ENCODE measurements at regions not wholly inside any gene's neighbourhood (a gene's known extent, or its start where the extent isn't known, plus 50 kb on each side); places are given as distances from the start of the nearest gene placed in this dataset.
"Not testable (repeated sequence)": the region's sequence is repeated elsewhere in the genome, so short reads cannot be mapped to it uniquely, and the experiment has no call there.

DNA sequence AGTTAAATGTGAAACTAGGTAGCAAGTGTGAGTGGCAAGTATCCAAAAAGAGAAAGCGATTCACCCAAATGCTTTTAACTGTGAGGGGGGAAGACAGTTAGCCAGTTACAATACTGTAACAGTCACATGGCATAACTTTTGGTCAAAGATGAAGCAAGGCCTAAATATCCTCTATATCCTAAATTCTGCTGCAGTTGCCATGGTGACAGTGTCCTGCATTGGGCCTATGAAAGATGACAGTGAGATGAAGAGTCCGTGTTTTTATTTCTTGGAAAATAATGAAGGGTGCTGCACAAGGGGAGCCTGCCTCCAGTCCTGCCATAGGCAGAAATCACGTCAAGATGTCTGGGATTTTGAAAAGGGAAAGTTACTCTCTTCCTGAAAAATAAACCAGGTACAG is 534.6 kb downstream of the NTRK2 start:
- no peak for DNase-seq (ENCODE audit: low spot score)

DNA sequence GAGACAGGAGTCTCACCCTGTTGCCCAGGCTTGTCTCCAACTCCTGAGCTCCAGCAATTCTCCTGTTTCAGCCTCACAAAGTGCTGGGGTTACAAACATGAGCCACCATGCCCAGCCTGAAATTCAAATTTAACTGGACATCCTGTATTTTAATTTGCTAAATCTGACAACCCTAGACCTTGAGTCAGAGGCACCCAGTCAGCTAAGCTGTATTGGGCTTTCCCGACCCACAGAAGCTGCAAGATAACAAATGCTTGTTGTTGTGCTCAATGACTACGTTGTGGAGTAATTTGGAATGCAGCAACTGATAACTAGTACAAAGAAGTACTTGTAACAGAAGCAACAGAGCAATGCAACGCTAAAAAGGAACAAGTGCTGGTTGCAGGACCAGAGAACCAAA is 533.1 kb downstream of the NTRK2 start:
- peak; percentile 79 for DNase-seq (ENCODE audit: low spot score)

DNA sequence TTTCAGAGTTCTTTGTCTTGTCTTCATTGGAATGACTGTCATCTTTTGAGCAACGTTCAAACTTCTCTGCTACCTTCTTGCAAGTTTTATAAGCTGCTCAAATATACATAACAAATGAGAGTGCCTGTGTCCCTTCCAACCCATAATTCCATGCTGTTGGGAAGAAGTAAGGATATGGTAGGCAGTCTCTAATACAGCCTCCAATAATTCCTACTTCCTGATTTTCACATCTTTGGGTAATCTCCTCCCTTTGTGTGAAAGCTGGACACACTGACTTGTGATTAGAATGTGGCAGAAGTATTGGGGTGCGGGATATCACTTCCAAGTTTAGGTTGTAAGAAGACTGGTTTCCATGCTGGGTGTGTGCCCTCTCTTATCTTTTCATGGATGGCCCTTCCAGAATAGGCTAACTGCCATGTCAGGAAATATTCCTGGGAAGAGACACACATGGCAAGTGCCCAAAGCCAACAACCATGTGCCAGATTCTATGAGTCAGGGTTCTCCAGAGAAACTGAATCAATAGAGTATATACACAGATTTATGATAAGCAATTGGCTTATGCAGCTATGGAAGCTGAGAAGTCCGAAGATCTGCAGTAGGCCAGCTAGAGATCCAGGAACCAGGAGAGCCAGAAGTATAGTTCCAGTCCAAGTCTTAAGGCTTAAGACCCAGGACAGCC is 531.3 kb downstream of the NTRK2 start:
- DNase-seq (ENCODE audit: low spot score) = peak; percentile 63

DNA sequence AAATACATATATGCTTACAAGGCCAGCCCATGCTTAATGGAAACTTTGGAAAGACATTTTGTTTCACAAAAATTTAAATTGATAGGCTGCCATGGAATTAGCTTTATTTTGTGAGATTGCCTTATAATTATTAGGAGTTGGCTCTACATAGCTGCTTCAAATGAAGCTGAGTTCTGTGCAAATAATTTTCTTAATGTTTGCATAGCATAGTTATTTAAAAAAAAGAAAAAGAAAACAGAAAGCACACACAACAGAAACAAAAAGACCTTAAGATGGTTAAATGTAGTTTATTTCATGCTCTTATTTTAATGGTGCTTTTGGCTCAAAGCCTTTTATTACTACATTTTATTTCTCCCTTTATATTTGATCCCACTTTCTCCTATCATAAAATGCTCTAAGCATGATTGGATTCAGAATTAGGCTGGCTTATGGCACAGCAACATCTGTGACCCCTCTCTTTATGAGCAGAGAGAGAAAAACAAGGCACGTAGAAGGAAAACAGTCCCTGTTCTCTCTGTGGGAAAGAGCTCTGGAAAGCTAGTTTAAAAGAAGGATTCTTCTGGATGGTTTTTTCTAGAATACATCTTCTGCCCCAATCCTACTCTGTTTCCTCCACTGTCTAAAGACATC is 530.5 kb downstream of the NTRK2 start:
- no peak for DNase-seq (ENCODE audit: low spot score)

DNA sequence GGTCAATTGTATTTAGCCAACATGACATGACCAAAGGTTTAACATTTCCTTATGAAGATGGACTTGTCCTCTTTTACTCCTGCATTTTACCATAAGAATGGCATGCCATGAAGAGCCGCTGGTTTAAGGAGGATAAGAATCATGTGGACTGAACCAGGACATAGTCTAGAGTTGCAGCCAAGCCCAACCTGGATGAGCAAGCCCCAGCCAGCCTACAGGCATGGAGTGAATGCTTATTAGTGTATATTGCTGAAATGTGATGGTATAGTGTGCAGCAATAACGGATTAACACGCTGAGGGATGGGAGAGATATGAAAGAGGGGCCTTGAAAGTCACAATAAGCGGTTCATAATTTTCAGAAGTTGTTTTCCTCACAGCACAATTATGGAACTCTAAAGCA is 523.2 kb downstream of the NTRK2 start:
- no peak for DNase-seq (ENCODE audit: low spot score)

DNA sequence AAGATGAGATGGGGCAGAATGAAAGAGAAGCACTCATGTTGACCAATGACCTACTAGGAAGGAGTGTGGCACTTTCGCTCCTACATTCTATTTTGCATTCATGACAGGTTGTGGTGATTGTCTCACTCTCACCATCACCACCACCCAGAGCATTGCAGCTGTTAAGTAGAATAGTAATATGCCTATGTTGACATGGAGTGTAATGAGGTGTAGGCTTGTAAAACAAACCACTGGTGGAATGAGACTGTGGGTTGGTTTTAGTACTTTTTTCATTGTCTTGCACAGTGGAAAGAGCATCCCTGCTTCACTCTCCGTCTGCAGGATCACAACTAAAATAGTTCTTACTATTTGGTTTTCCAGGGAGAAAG is 516.7 kb downstream of the NTRK2 start:
- no peak for DNase-seq (ENCODE audit: low spot score)

DNA sequence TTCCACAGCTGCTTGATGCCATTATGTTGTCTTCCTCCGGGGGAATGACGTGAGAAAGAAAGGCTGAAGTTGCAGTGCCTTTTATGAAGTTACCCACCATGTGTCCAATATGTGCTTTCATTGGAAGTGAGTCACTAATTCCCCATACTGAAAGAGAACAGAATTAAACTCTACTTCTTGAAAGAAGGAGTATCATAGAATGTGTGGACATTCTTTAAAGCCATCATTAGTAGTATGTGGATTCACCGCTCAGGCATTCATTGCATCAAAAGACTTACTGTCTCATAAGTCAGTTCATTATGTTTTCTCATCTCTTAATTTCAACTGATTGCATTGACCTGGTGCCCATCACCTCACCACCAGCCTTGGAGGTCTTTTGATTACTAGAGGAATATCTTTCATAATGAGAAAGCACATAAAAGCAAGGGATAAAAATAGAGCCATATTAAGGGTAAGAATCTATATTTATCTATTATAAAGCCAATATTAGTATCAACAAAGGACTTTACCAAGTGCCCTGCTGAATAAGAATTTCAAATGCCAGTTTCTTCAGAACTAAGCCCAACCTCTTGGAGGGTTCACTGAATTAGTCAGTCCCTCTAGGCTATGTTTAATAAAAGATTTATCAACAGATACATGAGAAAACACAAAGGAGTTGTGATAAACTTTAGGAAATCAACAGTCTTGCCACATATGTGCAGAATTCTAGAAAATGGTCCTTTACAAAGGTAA is 516.1 kb downstream of the NTRK2 start:
- peak; percentile 73 for DNase-seq (ENCODE audit: low spot score)

DNA sequence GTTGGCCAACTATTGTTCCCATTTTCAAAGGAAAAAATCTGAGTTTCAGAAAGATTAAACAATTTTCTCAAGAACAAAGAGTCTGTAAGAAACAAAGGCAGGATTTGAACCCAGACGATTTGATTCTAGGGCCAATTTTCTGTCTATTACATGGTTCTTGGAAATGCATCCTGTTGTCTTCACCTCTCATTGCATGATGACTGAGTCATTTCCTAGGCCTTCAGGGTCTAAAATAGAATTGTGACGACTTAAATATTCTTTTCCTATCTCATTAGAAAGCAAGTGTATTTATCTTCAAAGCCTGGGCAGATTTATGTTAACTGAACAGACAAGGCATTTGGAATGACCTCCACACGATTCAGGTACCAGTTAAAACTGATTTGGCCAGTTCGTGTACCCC is 512.9 kb downstream of the NTRK2 start:
- no peak for DNase-seq (ENCODE audit: low spot score)

DNA sequence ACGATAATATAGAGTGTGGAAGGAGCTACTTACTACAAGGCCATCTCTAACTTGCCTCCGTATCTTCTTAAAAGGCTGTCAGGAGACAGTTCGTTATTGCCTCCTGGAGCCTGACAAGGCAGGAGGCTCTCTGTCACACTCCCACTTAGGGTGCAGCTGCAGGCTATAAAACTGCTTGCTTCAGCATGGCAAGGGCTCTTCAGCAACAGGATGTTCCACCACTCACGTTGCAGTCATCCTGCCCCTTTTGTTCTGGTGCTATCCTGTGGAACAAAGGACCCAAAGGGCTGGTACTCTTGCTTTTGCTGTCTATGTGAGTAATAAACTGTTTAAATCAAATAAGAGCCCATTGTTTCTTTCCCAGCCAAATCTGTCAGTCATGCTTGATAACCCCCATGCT is 508.9 kb downstream of the NTRK2 start:
- DNase-seq (ENCODE audit: low spot score) = peak; percentile 24

DNA sequence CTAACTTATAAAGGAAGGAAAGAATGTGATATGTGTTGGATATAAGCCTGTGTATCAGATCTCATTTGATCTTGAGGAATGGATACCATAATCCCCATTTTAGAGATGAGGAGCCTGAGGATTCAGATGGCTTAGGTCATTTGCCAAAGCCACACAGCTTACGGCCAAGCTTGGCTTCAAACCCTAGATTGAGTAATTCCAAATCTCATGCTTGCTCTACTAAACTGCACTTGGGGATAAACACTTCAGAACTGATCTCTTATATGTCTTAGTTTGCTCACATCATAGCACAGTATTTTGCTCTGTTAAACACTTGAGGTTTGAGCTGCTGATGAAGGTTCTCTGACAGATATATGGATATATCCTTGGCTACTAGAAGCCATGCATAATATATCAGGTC is 504.4 kb downstream of the NTRK2 start:
- no peak for DNase-seq (ENCODE audit: low spot score)

DNA sequence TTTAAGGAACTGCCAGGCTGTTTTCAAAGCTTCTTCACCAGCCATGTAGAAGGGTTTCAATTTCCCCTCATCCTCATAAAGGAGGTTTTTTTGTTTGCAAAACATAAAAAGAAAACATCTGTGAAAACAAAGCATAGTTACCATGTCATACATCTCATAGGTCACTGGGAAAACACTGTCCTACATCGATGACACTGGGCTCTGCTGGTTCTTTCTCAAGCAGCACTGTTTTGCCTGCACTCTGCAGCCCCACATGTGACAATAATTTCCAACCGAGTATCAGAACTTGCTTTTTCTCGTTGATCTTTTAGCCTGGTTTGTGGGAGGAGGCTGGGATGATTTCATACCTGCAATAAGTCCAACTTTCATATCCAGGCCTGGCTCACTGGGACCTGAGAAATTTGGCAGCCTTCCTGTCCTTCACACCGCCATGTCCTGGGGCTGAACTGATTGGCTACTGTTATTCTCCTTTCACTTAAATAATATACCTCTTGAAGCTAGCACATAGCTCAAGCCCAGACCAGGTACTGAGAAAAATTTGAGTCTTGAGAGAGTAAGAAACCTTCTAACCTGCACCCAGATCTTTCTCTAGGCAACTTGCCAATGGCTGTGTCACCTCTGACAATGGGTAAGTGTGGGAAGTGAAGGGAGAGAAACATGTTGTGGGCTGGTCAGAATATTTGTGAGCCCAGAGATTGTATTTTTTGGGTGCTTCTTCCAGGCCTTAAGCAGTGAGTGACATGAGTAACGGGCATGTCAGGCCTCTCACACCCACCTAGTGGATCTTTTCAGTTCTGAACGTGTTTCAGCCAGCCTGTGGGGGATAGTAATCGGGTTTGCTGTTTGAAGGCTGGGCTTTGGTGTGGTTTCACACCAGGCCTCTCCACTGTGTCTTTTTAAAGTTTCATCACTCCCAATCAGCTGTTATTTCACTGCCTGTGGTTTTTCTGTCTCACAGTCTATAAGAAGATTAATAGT is 502.8 kb downstream of the NTRK2 start:
- DNase-seq (ENCODE audit: low spot score) = peak; percentile 6

DNA sequence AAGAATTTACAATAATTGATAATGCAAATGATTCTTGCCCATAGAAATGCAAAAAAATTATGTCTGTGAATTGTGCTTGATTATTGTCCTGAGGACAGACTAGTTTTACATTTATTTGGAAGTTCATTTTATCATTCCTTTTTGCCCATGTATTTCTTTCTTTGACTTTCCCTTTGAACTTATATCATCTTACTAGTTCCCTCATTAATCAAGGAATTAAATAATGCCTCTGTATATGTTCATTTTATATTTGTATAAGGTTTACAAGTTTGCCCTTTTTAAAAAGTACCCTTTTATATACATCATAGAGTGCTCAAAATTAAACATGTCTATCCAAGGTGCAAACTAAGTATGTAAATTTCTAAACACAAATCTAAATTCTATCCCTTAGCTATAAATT is 501.6 kb downstream of the NTRK2 start:
- DNase-seq (ENCODE audit: low spot score) = no peak

DNA sequence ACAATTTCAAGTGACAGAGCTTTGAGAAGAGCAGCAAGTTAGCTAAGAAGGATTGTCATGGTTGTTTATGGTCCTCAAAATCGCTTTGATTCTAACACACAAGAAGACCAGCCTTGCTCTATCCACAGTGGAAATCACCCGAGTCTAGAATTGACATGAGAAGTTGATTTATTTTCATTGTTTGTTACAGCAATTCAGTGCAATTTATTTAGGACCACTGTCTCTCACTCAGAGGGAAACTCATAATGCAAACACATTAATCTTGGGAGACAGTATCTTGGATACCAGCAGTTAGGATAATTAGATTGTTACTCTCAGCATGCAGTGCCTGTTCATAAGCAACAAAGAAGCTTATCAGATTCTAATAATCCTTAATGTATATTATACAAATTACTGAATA is 498.9 kb downstream of the NTRK2 start:
- no peak for DNase-seq (ENCODE audit: low spot score)

DNA sequence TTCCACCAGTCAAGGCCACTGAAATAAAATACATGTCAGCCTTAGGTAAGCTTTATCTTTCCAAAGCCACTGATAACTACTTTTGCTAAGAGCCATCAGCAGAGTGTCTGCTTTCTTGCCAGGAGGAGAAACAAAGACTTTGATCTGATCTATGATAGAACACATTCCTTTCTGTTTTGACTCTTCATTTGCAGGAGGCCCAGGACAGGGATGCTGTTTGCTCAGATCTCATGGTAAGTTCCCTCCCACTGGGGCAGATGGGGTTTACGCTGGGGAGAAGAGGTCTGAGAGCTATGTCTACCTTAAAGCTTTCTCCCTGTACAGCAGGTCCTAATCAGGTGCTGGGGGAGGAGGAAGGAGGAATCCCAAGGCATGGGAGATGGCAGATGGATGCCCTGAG is 497.6 kb downstream of the NTRK2 start:
- no peak for DNase-seq (ENCODE audit: low spot score)

DNA sequence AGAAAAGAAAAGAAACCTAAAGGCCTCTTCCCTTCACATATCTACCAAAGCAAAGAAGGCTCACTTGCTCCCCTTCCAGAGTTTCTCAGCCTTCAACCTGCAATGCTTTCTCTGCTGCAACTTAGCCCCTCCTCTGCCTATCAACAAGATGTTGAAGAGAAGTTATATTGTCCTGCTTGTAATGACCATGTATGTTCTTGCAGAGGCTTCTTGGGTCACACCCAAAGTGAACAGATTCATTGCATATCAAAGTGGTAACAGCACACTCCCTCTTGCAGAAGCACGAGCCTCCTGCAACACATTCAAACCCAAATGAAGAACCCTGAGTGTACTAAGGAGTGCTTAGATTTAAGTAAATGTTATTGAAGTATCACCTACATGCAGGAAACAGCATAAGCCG is 494.3 kb downstream of the NTRK2 start:
- DNase-seq (ENCODE audit: low spot score) = no peak

DNA sequence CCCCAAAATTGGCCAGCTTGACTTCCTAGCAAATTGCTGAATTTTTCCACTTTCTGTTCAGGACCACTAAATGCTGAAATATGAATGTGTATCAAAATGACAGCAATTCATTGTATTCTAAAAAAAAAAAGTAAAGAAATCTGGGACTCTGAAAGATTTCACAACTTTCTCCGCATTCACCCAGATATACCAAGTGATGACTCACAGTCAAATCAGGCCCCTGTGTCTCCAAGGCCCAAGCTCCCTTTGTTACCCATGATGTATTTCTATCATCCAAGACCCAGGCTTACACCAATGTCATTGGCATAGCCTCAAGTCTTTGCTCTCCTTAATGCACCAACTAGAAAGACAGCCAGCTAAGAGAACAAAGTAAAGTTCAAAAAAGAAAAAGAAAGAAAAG is 493.9 kb downstream of the NTRK2 start:
- no peak for DNase-seq (ENCODE audit: low spot score)

DNA sequence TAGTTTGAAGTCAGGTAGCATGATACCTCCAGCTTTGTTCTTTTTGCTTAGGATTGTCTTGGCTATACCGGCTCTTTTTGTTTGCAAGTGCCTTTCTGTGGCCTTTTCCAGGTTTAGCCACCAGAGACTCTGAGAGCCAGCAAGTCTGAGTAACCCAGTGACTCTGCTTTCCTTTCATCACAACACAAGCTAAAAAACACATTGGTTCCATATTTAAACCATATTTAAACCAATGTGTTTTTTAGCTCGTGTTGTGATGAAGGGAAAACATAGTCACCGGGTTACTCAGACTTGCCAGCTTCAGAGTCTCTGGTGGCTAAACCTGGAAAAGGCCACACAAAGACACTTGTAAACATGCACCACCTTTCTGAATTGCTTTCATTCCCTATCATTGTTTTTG is 493.3 kb downstream of the NTRK2 start:
- DNase-seq (ENCODE audit: low spot score) = no peak

DNA sequence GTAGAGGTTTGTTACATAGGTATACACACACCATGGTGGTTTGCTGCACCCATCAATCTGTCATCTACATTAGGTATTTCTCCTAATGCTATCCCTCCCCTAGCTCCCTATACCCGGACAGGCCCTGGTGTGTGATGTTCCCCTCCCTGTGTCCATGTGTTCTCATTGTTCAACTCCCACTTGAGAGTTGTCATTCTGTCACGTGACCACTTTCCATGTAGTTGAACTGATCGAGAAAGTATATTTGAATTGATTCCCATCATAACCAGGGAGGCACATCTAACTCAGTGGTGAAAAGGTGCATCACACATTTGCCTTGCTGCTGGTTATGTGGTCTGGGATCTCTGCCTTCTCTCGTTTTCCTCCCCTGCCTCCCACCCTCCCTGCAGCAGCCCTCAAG is 491.4 kb downstream of the NTRK2 start:
- DNase-seq (ENCODE audit: low spot score) = not testable (repeated sequence)

DNA sequence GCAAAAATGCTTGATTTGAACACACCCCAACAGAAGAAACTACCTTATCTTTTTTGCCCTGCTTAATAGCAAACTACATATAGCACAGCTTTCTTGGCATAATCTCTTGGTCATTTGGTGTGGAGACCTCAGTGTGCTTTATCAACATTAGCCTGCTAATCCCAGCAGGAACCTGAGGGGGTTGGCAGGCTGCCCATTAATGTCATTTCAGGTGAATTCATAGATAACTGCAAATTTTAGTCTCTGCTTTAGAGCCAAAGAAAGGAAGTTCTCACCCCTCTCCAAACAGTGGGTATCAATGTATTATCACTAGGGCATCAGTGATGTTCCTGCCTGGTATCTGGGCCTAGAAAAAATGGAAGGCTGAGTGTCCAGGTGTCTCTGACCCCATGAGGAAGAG is 489.0 kb downstream of the NTRK2 start:
- DNase-seq (ENCODE audit: low spot score) = no peak

DNA sequence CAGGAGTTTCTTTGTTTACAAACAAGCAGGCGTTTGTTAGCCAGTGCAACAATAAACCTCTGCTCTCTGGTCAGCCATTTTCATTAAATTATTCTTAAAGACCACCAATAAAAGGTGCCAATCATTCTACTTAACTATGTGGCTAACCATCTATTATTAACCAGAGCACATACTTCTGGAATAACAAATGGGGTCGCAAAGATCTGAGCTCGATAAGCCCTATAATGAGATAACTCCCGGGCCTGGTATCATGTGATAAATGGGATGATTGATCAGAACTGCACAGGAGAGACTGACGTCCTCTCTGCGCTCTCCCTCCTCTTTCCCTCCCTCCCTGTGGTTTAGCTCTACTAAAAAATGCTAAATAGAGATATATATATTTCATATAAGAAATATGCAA is 488.2 kb downstream of the NTRK2 start:
- no peak for DNase-seq (ENCODE audit: low spot score)

DNA sequence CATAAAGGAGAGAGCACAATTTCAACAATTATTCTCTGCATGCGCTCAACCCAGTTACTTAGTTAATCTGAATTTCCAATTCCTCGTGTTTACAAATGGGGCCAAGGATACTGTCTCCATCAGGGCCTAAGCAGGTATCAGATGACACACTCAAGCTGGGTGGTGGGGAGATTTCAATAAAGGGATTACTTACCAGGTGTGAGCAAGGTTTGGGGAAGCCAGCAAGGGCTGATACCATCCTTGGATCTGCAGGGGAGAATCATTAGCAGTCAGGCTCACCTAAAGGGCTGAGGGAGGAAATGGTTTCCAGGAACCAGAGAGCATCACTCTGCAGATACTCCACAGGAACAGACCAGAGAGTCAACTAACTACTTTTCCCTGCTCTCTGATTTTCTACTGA is 487.1 kb downstream of the NTRK2 start:
- DNase-seq (ENCODE audit: low spot score) = no peak

DNA sequence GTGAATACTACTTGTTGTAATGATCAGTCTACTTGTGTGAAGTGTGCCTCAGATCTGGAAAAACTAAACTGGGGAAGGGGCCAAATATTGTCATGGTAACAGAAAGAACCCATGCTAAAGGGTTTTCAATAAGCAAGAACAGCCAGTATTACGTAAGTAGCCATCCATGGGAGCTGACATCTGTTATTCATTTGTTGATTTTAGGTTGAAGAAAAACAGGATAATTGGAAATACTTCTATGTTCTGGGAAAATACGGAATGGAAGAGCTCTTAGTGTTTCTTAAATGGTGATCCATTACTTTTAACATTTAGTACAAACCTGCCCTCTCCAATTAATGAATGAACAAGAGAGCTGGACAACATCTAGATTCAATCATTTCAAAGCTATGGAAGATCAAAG is 485.8 kb downstream of the NTRK2 start:
- no peak for DNase-seq (ENCODE audit: low spot score)

Measured in COLO829 (cell line).